SW480 (cell line): ENCODE measurements at regions not wholly inside any gene's neighbourhood (a gene's known extent, or its start where the extent isn't known, plus 50 kb on each side); places are given as distances from the start of the nearest gene placed in this dataset.
"Not testable (repeated sequence)": the region's sequence is repeated elsewhere in the genome, so short reads cannot be mapped to it uniquely, and the experiment has no call there.

Experiments
- DNase-seq: peaks from one replicate; pipeline ENCODE4 v3.0.0-alpha.2; 2016; ENCODE audit warnings: low spot score

- no peak for DNase-seq
Observed at GRCh38 chr21:35491114-35491513, 442.0 kb upstream of the RUNX1 start.

DNA sequence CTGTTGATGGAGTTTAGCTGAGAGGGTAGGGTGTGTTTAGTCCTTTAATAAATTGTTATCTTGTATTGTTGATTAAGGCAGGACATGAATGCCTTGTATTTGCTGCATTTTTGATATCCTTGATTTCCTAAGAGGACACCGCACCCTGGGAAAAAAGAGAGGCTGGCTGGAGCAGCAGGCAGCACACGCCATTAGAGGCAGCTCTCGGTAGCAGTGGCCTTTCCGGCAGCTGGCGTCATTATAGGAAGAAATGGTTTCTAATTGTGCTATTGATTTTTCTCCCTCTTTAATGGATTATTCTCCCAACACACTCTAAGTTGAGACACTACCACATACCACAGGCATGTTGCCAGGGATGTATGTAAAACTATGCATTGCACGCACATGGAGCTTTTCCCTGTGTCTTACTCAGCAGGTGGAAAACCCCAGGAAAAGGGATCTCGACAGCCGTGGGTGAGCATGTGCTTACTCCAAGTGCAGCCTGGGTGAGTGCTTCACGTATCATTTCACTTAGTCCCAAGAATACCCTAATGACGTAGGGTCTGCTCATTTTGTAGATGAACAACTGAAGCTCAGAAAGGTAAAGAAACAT lies 440.4 kb upstream of the RUNX1 start:
- DNase-seq = no peak

- no peak for DNase-seq
Observed at GRCh38 chr21:35488946-35489345, 439.8 kb upstream of the RUNX1 start.

DNA sequence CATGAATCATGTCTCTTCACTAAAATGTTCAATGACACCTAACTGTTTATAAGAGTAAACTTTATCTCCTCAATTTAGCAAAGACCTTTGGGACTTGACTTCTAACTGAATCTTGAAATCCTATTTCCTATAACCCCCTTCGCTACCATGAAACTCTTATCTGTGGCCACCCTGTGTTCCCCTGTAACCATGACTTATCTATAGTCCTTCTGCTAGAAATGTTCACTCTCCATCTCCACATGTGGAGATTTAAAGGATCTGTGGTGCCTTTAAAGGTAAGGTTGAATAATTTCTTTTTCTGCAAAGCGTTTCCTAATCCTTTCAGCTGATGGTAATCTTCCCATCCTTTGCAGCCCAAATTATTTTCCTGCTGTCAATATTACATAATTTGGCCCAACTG lies 436.3 kb upstream of the RUNX1 start:
- no peak for DNase-seq

DNA sequence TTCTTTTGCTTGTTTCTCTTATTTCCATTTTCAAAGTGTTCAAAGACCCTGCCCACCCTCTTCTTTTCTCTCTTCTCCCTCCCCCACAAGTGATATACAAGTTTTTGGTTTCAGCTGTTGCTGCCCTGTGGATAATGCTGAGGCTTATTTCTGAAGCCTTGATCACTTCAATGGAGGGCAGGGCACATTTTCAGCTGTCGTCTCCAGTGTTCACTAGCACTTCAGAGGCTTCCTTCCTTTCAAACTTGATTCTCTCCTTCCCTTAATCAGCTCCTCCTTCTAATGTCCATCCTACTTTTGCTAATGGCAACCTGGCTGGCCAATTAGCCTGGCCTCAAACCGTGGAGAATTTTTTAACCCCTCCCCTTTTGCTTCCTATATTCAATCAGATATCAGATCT lies 435.7 kb upstream of the RUNX1 start:
- DNase-seq = no peak

DNA sequence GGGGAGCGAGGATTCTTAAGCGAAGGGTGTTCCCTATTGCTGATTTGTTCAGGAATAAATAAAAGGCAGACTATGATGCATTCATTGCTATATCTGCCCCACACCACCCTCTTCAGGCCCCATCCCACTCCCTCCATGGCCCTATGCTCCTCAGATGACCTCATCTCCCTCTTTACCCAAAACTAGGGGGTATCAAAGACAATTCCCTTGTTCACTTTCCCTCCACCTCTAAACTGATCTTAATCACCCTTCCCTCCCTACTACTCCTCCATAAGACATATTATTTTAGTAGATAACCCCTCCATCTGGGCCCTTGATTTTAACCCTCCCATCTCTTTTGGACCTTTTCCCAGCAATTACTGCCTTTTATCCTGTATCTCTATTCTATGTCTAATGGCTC lies 434.9 kb upstream of the RUNX1 start:
- no peak for DNase-seq

- DNase-seq = no peak
Observed at GRCh38 chr21:35482933-35483662, 434.0 kb upstream of the RUNX1 start.

GRCh38 chr21:35482096-35482495 lies 433.0 kb upstream of the RUNX1 start:
- DNase-seq = no peak

DNA sequence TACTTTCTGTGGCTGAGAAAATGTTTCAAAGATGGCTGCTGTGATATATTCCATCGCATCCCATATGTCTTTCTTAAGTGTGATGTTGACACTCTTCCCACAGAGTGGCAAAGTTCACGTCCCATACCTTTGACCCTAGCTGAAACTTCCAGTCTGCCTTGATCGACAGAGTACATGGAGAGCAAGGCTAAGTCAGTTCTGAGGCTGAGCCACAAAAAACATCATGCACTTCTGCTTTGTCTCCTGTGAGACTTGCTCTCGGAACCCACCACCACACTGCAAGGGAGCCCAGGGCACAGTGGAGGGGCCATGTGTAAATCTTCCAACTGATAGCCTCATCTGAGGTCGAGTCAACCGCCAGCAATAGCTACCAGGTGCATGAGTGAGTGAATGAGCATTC lies 431.9 kb upstream of the RUNX1 start:
- DNase-seq = no peak

DNA sequence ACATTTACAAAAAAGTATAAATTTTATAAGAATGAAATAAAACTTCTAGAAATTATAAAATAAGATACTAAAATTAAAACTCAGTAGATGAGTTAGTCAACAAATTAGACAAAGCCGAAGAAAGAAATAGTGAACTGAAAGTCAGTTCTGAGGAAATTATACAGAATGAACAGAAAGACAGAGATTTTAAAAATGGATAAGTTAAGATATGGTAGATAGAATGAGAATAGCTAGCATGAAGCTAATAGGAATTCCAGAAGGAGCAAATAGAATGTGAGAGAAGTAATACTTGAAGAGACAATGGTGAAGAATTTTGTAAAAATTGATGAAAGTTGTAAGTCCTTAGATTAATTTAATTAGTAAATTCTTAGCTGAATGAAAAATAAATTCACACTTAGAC lies 430.4 kb upstream of the RUNX1 start:
- DNase-seq = no peak

DNA sequence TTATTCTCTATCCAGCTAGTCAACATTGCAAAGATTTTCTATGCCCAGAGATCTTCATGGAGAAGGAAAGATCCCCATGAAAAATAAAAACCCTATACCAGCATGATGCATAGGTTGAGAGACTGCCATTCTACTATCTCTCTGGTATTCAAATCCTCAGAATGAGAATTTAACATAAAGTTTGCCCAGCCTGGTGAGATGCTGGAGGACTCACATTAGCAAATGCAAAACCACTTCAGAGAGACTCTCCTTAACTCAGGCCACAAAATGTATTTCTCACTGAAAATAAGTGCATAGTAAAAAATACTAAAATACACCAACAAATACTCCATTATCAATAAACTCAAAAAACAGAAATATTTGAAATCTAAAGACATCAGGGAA lies 430.0 kb upstream of the RUNX1 start:
- DNase-seq = no peak

DNA sequence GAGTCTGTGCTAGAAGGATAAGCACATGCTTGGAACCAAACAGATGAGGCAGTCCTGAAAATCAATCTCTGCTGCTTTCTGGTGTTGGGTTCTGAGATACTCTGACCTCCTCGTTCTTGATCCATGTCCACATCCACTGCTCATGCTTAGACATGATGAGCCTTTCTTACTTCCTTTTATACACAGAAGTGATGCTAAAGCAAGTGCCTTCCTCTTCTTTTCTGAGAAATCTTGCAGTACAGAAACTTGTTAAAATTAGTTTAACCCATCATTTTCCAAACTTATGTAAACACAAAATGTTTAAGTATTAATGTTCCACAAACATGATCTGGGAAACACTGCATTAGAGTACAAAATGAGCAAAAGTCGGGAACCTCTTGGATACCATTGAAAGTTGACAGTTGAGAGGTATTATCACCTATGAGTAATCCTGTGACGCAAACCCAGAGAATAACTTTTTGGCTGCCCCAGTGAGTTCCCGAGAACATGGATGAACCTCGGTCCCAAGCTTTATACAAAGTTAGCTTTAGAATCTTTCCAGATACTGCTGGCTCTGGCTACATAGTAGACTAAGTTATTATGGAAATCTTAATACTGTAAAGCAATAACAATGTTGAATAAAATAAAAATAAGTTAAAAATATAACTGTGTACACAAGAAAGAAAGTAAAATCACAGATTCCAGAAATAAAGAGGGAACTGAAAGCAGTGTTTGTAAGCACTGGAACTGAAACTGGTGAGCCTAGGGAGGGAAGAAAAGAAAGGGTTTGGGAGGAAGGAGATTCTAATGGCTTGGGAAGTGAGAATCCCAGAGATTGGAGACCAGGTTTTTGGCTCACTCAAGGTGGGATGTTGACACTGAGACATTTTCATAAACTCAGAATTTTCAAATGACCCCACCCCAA lies 429.3 kb upstream of the RUNX1 start:
- DNase-seq = no peak

GRCh38 chr21:35477622-35478021 lies 428.5 kb upstream of the RUNX1 start:
- DNase-seq = no peak

DNA sequence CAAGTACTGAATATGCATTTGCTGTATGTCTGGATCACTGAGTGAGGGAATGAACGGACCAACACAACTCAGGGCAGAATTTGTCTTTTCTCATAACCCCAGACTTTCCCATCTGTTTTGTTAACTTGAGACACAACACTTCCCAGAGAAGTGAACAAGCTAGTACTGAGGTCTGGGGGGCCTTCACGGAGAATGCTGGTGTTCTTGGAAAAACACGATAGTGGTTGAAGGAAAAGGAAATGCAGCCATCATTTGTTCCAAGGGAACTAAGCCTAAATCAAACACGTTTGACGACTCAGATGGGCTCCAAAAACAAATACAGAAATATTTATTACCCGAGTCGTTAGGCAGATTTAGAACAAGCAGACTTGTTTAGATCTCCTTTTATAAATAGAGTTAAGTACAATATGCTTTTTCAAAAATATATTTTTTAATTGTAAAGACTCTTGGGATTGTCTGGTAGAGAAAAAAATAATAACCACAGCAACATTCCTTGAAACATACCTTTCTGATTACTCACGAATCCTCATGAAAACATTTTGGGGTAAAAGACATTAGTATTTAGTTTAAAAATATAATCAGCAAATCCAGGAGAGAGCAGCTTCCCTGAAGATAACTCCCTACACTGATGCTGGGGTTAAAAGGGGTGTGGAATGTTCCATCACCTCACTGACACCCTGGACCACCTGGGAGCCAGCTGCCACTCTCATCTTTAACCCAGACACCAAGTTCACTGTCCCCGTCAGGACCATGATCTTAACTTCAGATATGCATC lies 427.7 kb upstream of the RUNX1 start:
- no peak for DNase-seq

DNA sequence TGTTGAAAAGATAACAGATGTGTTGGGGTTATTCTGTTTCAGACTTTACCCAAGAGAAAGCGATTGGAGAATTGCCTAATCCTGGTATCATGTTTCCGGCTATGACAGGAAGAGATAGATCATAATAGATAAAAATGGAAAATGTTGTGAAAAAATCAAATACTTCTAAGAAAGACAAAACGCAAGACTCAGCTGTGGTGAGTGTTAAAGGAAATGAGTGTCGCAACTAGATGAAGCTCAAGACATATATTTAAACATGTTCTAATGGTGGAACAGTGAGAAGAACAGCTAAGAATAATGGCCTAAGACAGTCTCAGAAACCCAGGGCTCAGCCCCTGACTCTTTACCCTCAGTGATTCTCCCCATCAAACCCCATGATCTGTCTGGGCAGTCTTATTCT lies 426.7 kb upstream of the RUNX1 start:
- DNase-seq = no peak

DNA sequence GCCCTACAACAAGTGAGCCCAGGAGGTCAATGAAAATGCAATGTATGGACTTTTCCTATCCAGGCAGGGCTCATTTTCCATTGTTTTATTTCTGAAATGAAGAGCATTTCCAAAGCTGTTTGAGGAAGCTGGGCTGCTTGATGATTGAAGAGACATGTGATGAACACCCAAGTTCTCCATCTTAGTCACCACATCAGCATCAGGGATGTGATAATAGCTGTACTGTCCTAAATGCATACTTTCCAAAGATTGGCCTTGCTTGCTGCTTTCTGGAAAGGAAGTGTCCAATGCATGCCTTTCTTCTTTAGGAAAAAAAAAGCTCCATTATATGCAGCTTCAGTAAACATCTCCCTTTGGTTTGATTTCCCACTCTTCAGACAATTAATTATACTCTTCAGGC lies 425.9 kb upstream of the RUNX1 start:
- DNase-seq = no peak

DNA sequence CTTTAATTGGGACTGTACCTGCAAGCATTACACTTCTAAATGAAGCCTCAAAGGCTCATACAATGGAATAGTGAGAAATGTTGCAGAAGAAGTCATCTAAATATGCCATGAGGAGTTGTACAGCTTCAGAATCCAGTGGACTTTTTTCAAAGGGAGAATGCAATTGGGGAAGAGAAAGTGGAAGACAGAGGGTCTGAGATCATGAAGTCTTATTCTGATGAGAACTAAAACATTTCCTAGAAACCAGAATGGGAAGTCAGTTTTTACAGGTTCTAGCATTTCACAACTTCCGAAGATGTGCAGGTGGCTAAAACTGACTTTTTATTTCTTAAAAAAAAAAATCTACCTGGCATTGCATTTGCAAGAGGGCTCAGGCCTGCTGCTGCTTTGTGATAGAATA lies 424.4 kb upstream of the RUNX1 start:
- DNase-seq = no peak

DNA sequence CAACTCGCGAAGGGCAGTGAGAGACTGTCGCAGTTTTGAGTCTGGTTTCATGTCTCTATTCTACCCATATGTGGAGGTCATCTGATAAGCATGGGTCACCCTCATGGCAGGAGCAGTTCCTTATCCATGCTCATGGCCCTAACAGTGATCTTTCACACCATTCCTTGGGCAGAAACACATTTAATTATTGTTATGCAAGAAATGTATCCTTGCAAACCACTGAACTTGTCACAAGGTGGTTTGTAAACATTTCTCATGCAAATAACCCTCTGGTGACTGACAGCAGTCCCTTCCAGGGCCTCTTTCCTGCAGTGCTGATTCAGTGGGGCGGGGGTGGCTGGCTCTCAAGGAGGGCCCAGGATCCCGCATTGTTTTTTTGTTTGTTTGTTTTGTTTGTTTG lies 421.4 kb upstream of the RUNX1 start:
- DNase-seq = no peak

GRCh38 chr21:35469498-35469897 lies 420.4 kb upstream of the RUNX1 start:
- no peak for DNase-seq

GRCh38 chr21:35468991-35469390 lies 419.9 kb upstream of the RUNX1 start:
- no peak for DNase-seq

- no peak for DNase-seq
Observed at GRCh38 chr21:35467566-35467965, 418.5 kb upstream of the RUNX1 start.

- DNase-seq = not testable (repeated sequence)
Observed at GRCh38 chr21:35466681-35467080, 417.6 kb upstream of the RUNX1 start.
